ENCODE measurements at regions not wholly inside any gene's neighbourhood (a gene's known extent, or its start where the extent isn't known, plus 50 kb on each side); places are given as distances from the start of the nearest gene placed in this dataset.

DNA sequence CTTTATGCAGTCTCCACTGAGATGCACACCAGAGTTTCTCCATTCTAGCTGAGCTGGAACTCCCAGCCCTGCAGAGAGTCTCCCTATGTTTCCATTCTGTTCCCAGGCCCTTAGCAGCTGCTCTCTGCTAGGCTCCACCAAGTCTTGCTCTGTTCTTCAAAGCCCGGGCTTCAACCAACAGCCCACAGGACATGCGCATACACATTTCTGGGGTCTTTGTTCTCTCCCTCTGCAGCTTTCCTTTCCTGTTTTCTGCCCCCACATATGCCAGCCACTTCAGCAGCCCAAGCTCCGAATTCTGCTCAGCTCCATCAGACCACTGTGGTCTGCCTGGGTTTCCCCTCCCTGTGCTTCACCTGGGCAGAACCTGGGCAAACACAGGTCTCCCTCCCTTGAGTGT is 205.9 kb downstream of the CBLN1 start:
- no peak for DNase-seq

DNA sequence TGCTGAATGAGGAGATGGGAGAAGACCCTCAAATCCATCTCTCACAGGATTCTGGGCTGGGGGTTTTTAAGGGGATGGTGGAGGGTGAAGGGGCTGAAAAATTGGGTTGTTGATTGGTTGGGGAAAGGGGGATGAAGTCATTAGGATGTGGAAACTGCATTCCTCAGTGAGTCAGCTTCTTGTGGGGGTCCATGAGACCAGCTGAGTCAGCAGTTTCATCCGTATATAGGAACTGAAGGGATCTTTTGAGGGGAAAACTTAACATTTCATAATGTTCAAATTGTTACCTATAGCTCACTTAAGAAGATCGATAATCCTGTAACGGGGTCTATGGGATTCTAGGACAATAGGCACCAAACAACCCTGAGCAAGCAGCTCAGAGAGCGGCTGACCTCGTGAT is 213.4 kb downstream of the CBLN1 start:
- no peak for DNase-seq

DNA sequence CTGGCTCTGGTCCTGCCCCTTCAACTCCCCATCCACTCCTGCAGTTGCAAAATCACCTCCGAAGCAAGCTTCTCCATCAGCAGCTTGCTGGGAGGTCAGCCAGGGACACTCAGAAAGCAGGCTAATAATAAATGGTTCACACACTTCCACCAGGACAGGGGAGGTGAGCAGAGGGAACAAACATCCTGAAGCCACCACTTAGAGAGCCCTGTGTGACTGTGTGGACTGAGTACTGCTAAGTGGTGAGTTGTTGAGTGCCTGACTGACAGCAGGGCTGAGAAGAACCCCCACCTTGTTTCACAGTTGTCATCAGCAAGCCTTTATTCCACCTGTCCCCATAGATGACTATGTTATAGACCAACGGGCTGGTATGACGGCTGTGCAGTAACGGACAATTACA is 213.9 kb downstream of the CBLN1 start:
- DNase-seq = no peak

DNA sequence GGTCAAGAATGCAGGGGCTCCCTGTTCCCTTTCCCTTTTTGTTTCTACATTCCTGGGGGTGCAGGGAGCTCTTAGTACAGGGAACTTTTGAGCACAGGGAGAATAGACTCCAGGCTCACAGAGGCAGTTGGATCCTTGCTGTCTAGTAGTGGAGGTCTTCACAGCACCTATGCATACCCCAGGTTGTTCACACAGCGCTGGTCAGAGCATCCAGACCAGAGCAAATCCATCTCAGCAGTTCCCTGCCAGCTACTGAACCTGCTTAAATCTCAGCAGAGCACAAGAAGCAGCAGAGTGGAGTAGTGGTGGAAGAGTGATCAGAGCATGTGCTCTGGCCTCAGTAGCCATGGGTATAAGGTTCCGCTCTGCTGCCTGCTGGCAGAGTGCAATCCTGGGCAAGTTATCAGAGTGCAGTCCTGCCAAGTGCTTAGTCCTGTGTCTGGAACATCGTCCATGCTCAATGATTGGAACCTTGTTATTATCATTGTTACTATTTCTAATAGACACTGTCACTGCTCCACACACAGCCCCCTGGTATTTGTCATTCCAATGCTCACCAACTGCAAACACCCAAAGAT is 220.4 kb downstream of the CBLN1 start:
- DNase-seq = no peak

DNA sequence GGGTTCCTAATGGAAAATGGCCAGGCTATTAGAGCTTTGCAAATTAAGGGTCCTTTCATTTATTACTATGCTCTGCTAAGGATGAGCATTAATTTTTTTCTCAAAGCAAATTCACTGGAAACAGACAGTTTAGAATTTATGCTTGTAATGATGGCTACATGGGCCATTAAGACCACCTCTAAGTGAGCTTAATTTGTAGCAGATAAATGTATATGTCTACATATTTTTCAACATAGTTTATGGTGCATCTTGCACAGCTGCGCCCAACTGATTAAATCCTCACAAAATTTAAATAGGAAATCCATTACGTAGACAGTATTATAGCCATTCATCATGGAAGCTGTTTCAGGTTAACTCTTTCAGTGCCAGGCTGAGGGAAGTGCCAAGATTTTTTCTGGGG is 220.9 kb downstream of the CBLN1 start:
- DNase-seq = no peak

DNA sequence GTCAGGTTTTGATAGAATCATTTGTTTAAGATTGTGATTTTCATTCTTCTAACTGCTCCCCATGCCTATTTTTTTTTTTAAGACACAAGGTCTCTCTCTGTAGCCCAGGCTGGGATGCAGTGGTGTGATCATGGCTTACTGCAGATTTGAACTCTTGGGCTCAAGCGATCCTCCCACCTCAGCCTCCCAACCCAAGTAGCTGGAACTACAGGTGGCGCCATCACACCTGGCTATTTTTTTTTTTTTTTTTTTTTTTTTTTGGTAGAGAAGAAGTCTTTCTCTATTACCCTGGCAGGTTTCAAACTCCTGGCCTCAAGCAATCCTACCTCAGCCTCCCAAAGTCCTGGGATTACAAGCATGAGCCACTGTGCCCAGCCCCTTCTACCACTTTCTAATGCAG is 223.3 kb downstream of the CBLN1 start:
- DNase-seq = no peak

DNA sequence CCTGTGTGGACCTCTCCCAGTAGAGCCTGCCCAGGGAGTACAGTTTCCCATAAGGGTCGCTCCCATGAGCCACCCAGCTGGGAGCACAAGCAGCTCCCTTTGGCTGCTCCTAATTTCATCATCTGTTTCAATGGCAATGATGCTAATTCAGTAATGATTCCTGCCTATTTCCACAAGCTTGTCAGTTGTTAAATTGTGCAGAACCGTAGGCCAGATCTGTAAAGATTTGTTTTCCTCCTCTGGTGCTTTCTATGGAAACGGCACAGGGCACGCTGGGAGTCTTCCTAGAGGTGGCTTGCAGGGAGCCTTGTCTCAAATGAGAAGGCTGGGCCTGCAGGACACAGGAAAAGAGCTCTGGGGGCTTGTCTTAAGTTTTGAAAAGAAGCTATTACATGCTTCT is 223.7 kb downstream of the CBLN1 start:
- DNase-seq = no peak

DNA sequence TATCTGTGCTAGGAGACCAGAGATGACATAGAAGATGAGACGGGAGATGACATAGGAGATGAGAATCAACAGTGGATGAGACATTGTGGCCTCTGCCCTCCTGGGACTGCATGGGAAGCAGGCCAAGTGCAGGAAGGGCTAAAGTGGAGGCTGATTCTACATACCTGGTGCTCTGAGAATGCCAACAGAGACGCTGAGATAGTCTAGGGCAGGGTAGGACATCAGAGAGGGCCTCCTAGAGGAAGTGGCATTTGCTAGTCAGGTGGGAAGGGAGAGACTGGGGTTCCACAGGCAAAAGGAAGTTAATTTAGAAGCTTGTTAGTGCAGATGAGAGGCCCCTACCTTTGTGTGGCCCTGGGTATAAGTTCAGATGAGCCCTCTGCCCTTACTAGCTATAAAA is 224.2 kb downstream of the CBLN1 start:
- DNase-seq = no peak

DNA sequence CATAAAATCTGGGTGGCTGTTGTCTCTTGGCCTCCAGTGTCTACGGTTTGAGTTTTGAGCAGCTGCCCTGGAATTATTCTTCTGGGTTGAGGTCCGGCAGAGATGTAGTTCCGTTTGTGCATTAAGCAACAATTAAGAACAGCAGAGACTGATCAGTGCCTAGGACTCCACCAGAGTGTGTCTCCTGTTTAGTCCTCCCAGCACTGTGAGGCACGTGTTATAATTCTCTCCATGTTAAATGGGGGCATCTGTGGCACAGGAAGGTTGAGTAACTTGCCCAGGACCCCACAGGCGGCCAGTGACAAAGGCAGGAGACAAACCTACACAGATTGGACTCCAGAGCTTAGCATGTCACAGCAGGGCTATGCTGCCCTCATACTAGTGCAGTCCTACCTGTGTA is 225.1 kb downstream of the CBLN1 start:
- no peak for DNase-seq

DNA sequence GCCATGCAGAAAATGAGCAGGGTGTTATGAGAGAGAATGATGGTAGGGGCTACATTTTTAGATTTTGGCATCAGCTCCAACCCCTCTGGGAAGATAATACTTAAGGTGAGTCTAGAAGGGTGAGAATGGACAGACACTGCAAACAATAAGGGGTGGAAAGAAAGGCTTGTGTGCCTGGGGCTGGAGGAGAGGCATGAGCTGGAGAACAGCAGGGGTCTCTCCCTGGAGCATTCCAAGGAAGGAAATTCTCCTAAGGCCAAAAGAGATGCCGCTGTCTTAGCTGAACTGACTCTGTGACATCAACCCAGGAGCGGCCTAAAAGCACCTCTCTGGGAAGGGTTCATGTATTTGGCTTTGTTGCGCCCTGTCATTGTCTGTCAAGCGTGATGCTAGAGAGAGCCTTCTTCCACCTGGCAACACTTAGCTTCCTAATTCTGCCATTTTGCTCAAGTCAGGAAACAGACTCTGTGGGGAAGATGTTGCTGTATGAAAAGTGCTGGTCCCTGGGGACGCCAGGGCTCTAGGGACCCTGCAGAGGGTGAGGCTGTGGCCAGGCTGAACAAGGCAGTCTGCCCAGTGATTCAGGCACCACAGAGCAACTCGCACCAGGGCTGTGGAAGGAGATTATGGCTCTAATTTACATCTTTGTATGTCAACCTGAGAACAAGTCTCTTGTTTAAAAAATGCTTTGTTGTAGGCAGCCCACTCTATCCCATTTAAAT is 225.7 kb downstream of the CBLN1 start:
- no peak for DNase-seq

DNA sequence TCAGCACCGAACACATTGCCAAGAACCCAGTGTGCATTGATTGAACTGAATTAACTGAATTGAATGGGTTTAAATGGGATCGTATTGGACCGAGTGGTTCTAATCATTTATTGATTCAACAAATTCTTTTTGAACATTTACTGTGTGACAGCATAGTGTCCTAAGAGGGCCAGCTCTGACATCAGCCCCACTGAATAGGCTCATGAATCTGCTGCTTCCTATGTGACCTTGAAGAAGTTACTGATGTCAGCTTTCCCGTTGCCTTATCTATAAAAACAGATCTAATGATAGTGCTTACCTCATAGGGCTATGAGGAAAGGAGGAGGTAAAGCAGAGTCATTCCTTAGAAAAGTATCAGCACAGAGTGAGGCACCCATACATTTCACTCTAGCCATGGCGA is 226.3 kb downstream of the CBLN1 start:
- no peak for DNase-seq

DNA sequence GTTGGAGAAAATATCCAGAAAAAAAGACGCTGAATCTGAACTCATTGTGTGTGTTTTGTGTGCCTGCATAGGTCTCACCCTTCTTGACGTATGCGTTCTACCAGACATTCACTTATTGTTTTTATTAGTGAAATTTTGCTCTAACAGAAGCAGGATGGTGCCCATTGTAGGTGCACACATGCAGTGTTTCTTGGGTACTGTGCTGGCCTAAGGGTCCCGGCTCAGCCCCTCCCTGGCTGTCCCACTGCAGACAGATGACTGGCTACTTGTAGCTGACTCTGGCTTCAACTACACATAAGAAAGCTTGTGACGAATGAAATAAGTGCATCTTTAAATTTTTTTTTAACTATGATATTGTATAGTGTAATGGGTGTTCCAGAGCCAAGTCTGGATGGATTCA is 227.0 kb downstream of the CBLN1 start:
- DNase-seq = no peak

DNA sequence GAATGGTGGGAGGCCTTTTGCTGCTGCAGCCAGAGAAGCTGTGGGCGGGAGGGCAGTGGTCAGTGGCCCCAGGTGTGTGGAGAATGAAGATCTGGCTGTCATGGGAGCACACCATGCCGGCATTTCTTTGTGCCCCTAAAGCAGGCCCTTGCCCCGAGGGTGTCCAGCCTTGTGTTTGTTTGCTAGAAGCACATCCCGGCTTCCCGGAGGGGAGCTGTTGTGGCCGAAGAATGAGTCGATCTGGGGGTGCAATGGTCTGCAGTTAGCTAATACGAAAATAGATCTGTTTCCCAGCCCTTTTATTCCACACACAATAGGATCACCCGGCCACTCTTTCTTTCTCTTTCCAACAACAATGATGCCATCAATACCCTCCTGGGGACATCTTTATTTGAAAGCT is 228.8 kb downstream of the CBLN1 start:
- DNase-seq = no peak

DNA sequence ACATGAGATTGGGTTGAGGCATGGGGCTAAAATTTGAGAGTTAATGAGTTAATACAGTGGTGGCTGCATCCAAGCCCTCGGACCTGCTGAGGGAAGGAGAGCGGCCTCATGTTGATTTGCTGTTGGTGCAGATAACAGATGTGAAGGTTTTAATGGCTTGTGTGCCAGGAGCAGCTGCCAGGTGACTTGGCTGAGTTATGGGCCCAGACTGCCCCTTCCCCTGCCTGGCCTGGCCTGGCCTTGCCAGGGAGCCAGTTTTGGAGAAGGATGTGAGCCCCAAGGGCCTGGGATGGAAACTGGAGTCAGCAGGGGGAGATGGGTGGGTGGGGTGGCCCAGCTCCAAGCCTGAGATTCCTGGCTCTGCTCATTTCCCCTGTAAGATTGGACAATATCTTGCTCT is 230.1 kb downstream of the CBLN1 start:
- DNase-seq = no peak

DNA sequence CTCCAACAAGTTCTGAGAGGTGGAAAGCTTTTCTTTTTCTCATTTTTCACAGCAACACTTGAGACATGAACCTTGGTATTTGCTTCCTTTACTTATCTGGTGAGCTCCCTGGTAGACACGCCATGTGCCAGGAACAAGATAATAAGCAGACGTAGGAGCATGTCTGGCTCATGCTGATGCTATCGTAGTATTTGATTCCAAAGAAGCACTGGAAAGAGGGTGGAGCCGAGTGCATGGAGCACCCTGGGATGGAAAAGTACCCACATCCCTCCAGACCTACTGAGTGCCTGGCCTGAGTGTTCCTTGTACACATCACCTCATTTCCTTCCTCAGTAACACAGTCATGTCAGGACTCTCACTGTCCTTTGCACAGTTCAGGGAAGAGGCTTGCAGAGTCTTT is 231.0 kb downstream of the CBLN1 start:
- DNase-seq = no peak

DNA sequence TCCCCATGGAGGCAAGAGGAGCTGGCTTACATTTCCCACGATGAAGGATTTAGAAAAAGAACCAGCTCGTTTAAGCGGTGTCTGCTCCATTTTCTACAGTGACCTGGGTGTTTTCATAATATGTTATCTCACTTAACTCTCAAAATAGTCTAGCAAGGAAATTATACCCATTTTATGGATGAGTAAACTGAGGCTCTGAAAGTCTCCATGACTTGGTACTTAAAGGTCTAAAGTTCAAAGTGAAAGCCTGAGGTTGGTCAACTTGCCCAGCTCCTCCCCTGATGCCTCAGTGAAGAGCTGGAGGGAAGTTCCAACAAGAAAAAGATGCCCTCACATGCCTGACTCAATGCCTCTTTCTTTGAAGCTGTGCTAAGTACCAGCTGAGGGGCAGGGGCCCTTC is 232.0 kb downstream of the CBLN1 start:
- DNase-seq = no peak

DNA sequence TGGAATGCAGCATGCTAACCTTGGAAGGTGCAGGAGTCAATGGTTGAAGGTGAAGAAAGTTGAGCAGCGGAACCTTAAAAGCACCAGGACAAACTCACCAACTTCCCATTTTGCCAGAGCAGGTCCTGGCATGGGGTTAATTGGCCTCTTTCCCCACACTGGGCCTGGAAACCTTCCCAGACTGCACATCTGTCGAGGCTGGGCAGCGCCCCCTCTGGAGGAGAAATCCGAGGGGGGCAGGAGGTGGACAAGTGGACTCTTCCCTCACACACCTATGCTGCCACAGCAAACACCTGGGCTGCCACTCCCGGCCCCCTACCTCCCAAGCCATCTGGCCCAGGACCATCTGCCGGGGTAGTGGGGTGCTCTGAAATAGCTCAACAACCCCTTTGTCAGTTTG is 232.4 kb downstream of the CBLN1 start:
- DNase-seq = no peak

DNA sequence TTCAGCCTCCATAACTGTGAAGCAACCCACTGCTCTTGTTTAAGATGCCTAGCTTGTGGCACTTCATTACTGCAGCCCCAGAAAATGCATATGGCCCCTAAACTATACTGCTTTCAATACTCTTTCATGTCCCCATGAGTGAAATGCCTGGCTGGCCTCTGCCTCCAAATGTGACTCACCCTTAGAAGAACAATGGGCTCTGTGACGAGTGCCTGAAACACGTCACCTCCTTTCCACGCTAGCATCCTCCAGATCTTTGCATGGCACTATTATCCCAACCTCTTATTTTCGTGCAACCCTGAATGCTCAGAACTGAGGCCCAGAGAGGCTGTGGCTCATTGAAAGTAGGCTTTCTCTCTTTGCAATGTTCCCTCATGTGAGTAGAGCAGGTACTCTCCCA is 233.1 kb downstream of the CBLN1 start:
- DNase-seq = no peak

DNA sequence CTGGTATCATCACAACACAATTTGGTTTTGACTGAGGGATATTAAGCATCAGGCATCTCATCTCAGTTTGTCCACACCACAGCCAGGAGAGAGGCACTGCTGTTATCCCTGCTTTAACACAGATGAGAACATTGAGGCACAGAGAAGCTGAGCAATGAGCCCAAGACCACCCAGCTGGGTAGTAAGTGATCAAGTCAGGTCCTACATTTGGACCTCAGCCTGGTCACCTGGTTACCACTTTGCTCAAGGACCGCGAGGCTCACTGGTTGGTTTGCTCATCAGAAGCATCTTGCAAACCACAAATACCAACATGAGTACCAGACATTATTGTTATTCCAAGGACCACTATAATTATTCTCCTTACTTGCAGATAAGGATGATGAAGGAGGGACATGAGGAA is 245.5 kb downstream of the CBLN1 start:
- DNase-seq = no peak

DNA sequence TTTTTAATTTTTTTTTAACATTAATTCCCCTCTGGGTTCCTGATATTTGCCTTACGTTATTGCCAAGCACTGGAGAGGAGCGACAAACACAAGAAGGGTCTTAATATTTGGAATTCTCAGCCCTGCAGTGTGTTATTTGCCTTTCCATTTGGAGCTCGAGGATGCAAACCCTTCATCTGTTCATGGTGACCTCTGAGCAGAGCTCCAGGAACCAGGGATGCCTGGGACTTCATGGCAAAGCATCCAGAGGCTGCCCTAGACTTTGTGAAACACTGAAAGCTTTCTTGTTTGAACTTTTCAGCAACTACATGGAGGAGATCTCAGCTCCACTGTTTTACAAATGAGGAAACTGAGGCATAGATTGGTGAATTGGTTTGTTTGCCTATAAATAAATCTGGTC is 254.2 kb downstream of the CBLN1 start:
- DNase-seq = no peak

DNA sequence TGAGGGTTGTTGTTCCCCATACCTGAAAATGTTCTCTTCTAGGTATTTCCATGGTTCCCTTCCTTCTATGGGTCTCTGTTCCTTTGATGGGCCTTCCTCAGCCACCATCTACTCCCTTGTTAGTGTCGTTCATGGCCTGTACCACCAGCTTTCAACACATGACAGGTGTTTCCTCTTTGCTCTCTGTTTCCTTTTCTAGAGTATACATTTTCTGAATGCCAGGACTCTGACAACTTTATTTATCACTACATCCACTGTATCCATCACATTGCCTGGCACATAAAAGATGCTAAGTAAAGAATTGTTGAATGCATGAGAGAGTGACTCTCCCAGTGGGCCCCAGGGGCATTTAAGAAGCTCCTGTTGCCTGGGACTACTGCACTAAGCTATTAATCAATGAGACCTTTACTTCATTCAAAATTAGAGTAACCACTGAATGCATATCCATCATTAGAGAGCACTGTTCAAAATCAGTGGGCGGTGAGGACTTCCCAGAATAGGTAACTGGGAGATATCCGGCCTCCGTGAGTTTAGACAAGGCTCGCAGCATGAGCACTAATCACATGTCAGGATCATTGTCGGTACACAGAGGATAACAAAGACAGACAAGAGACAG is 255.0 kb downstream of the CBLN1 start:
- DNase-seq = no peak

DNA sequence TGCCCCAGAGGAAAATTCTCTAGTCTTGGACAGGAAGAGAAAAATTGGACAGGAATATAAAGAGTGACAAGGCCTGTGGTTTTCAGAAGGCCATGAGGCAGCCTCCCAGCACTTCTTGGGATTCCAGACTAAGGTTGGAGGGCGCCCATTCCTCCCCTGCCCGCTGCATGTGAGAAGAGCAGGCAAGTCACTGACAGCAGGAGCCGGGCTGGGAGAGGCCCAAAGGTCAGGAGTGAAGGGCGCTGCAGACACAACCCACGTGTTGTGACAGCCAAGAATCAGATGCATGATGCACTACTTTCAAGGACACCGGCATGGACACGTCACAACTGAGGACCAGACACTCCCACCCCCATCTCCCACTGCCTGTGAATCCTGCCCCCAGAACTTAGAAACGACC is 256.7 kb downstream of the CBLN1 start:
- DNase-seq = no peak

DNA sequence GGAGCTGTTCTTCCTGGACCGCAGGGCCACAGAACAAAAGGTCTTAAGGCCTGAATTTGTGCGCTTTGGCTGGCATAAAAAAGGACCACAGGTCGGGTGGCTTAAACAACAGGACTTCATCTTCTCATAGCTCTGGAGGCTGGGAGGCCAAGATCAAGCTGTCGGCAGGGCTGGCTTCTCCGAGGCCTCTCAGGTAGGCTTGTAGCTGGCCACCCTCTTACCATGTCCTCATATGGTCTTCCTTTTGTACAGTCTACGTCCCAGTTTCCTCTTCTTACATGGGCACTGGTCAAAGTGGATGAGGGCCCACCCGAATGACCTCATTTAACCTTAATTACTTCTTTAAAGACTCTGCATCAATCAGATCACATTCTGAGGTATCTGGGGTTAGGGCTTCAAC is 257.6 kb downstream of the CBLN1 start:
- DNase-seq = no peak

DNA sequence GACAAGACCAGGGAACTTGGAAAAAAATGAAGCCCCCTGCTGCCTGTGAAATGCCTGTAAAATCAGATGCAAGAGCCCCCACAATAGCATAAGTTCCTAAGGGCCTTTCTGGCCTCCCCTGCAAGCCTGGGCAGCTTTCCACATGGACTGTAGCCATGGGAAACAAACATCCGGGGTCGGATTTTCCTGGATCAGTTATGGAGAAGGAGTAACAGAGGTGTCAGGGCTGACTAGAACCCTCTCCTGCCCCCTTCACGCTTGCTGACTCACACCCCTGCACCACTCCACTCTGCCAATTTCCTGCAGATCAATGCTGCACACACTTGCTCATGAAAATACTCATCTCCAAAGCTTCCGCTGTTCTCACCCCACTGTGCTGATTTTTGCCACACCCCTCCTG is 258.6 kb downstream of the CBLN1 start:
- DNase-seq = peak; percentile 78
